Heart right ventricle (tissue), 16 donors: ENCODE measurements at regions not wholly inside any gene's neighbourhood (a gene's known extent, or its start where the extent isn't known, plus 50 kb on each side); places are given as distances from the start of the nearest gene placed in this dataset.
A peak's percentile ranks its signal among the peaks of the same experiment; 100 is the strongest.

Experiments used
- ATAC-seq, 8 donors: fragments of 200-7000 bp; cut with Tn5 transposase; one replicate each; pipeline ENCODE4 v1.9.1; 2020; ENCODE audit warnings: mild to moderate bottlenecking in 8 of 8, moderate library complexity in 8 of 8, moderate number of reproducible peaks in 1 of 8
- DNase-seq, 2 donors: peaks; one replicate each; pipeline ENCODE4 v3.0.0-alpha.2; 2020
- H3K27ac ChIP-seq, 10 donors: fragments of 200-600 bp; sonication (generic) in 2 of 10; one replicate each; pipeline versions ENCODE4 v1.5.0 to v1.8.0; 2020 to 2022; ENCODE audit warnings: mild to moderate bottlenecking in 3 of 10
- H3K27me3 ChIP-seq, 7 donors: fragments of 200-600 bp; one replicate each; pipeline ENCODE4 v1.8.0; 2021 to 2022; ENCODE audit warnings: mild to moderate bottlenecking in 2 of 7
- H3K36me3 ChIP-seq, 9 donors: fragments of 200-600 bp; sonication (generic) in 1 of 9; one replicate each; pipeline versions ENCODE4 v1.5.0 to v1.8.0; 2020 to 2022; ENCODE audit warnings: mild to moderate bottlenecking in 2 of 9
- H3K4me1 ChIP-seq, 9 donors: fragments of 200-600 bp; sonication (generic) in 1 of 9; one replicate each; pipeline versions ENCODE4 v1.5.0 to v1.8.0; 2020 to 2022; ENCODE audit warnings: mild to moderate bottlenecking in 4 of 9
- H3K4me3 ChIP-seq, 10 donors: fragments of 200-600 bp; sonication (generic) in 2 of 10; one replicate each; pipeline versions ENCODE4 v1.5.0 to v1.8.0; 2020 to 2022; ENCODE audit warnings: mild to moderate bottlenecking in 7 of 10, moderate library complexity in 2 of 10
- H3K9me3 ChIP-seq, 11 donors: fragments of 200-600 bp in 10 of 11; sonication (generic) in 2 of 11; one replicate each; pipeline versions ENCODE4 v1.5.0 to v1.8.0; 2013 to 2022; ENCODE audit warnings: mild to moderate bottlenecking in 2 of 11, control low read depth in 1 of 11, moderate library complexity in 1 of 11
- CTCF ChIP-seq, 9 donors: fragments of 200-600 bp; sonication (generic) in 2 of 9; IDR thresholded peaks; one replicate each; pipeline versions ENCODE4 v1.5.0 to v1.8.0; 2021 to 2022; ENCODE audit warnings: antibody characterized with exemption in 9 of 9, mild to moderate bottlenecking in 5 of 9, moderate library complexity in 1 of 9
- WGBS, 2 donors: extraction: QIAGEN DNeasy Blood & Tissue Kit; methylation state at CpG; one replicate each; pipeline ENCODE4 v1.1.7; 2013; ENCODE audit warnings: inconsistent platforms in 1 of 2; 5-methylcytosine and 5-hydroxymethylcytosine counted together
- intact Hi-C, 10 donors: fragments of 100-400 bp; cut with DNase I; formaldehyde crosslinking; loops; one replicate each; pipeline versions ENCODE4 v1.11.1 to v1.14.2; 2022
- donor health status: Arrhythmogenic right ventricular cardiomyopathy.
- donor health status: ischemic (EF 13 %, LVEDD 7.1; RV severe dilation, severe dysfunction).
- donor health status: healthy with polysubstance abuse.
- donor health status: DM: no; HTN: yes; CAD: no.
- donor health status: DM: no; HTN: no; CAD: no.
- donor health status: ischemic (EF 25% LVEDD 6.9; RV normal size, moderate dysfunction).
- donor health status: ischemic (EF 25% LVEDD 5.7; RV mildly dilated, moderate dysfunction).
- donor health status: healthy.
- donor health status: DM: yes; HTN: yes; CAD: no.
- donor health status: Ischemic cardiomyopathy.
- donor health status: ischemic (EF 35%, LVEDD 5.7; RV mildly dilated, moderate dysfunction).
- donor health status: nonischemic (EF 11% LVEDD 7.7; RV severe dilation, severe dysfunction).
- donor health status: DM: yes; HTN: yes; CAD: no.
- donor health status: PGD.
- donor health status: ischemic (EF 29% LVEDD 5.4; RV normal size, mild dysfunction).
- donor health status: nonischemic (EF 23%, LVEDD 6.1; RV moderate dilation, normal function).

- Histone ChIP-seq H3K9me3 (no peaks in the 10 kb centered on the region), H3K27me3 (no peaks in the 10 kb centered on the region), H3K4me1 (peaks cover 0 to 19% (median 8%) of the 10 kb centered on the region in 9 donors), H3K27ac (peak overlapping the region in 1 of 10 donors; percentile 28), H3K36me3 (no peaks in the 10 kb centered on the region), H3K4me3 (no peak overlapping the region)
- no peak for DNase-seq
- peak in 4 of 8 donors; percentile 46 to 62 (median 50) for ATAC-seq
- intact Hi-C loops = loop anchor here in 1 of 10 donors (10.0 kb wide), 1 partner anchor 95 kb away; no protein-coding TSS in a partner anchor
- WGBS, 2 donors = 51 to 57% methylated on average over 6 of the region's 6 CpGs
- no peak for TF ChIP-seq CTCF (IDR thresholded peaks at IDR 0.05)
Measured at GRCh38 chr10:21099291-21100062, 202.4 kb upstream of the NEBL start.

- H3K9me3 ChIP-seq = no peaks in the 10 kb centered on the region
- no peak for TF ChIP-seq CTCF (IDR thresholded peaks at IDR 0.05)
- no peak overlapping the region for H3K4me3 ChIP-seq
- H3K27ac ChIP-seq = no peak overlapping the region
- no peaks in the 10 kb centered on the region for H3K27me3 ChIP-seq
- 94 to 95% methylated on average over 5 of the region's 5 CpGs for WGBS, 2 donors
- H3K4me1 ChIP-seq = peaks cover 0 to 27% (median 9%) of the 10 kb centered on the region in 9 donors
- intact Hi-C loops = loop anchor here in 1 of 10 donors (10.0 kb wide), 1 partner anchor 97 kb away; no protein-coding TSS in a partner anchor
- no peaks in the 10 kb centered on the region for H3K36me3 ChIP-seq
- no peak for DNase-seq
- no peak for ATAC-seq
Measured at GRCh38 chr10:21097926-21098355, 200.8 kb upstream of the NEBL start.

GRCh38 chr10:21095494-21096055 lies 198.5 kb upstream of the NEBL start:
- H3K4me3 ChIP-seq = no peak overlapping the region
- H3K36me3 ChIP-seq = no peaks in the 10 kb centered on the region
- 96 to 98% methylated on average over 3 of the region's 3 CpGs for WGBS, 2 donors
- no peaks in the 10 kb centered on the region for H3K27me3 ChIP-seq
- DNase-seq = no peak
- ATAC-seq = no peak
- intact Hi-C loops = loop anchor here in 1 of 10 donors (10.0 kb wide), 1 partner anchor 99 kb away; no protein-coding TSS in a partner anchor
- peaks cover 0 to 25% (median 9%) of the 10 kb centered on the region in 9 donors for H3K4me1 ChIP-seq
- H3K27ac ChIP-seq = no peak overlapping the region
- no peaks in the 10 kb centered on the region for H3K9me3 ChIP-seq
- no peak for TF ChIP-seq CTCF (IDR thresholded peaks at IDR 0.05)

- DNase-seq (no peak), ATAC-seq (no peak)
- intact Hi-C loops = loop anchor here in 1 of 10 donors (10.0 kb wide), 1 partner anchor 100 kb away; no protein-coding TSS in a partner anchor
- 87 to 89% methylated on average over 3 of the region's 3 CpGs for WGBS, 2 donors
- Histone ChIP-seq H3K9me3 (no peaks in the 10 kb centered on the region), H3K4me3 (no peak overlapping the region), H3K36me3 (no peaks in the 10 kb centered on the region), H3K27me3 (no peaks in the 10 kb centered on the region), H3K4me1 (peaks cover 0 to 25% (median 4%) of the 10 kb centered on the region in 9 donors), H3K27ac (no peak overlapping the region)
- no peak for TF ChIP-seq CTCF (IDR thresholded peaks at IDR 0.05)
Measured at GRCh38 chr10:21095073-21095472, 198.0 kb upstream of the NEBL start.
